ENCODE measurements at regions not wholly inside any gene's neighbourhood (a gene's known extent, or its start where the extent isn't known, plus 50 kb on each side); places are given as distances from the start of the nearest gene placed in this dataset.

DNA sequence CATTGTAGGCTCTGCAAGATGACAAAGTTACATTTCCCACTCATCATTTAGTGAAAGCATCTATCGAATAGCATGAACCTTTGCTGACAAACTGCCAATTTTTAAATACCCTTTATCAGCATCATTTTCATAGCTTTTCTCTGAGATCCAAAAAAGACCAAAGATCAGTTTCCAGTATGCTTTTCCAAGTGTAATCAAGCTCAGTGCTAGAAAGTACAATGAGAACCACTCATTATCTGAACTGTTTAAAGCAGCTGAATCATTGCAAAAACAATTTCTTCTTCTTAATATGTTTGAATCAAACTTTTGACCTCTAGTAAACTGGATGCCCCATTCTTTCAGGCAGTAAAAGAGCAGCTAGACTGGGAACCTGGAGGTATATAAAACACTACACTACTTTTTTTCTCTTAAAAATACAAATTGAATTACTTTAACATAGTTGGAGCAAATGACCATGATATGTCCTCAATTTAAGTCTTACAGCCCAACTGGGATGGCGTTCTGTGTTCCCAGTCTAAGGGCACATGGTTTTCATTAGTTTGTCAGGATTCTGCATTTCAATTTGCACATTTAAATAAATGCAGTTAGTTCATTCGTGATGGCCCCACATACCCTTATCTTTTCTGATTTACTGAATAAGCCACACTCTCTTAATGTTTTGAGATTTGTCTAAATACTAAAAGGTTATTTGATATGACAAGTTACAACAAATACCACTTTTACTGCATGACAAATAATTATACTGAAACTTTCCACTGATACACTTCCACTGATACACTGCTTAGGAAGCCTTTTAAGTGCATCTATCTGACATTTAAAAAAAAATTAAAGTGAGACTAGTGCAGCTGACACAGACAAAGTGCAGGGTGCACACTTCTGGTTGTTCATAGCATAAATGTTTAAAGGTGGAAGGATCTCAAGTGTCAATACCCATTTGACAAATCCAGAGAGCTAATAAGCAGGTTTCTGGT lies 146.0 kb upstream of the FRMD4B start:
- no peaks in the 10 kb centered on the region for H3K36me3 ChIP-seq (replicated peaks; ENCODE audit: insufficient read depth, low read depth)
- WGBS (ENCODE audit: low lambda C conversion rate, missing lambda C conversion rate): 42% methylated on average over 3 of the region's 3 CpGs

DNA sequence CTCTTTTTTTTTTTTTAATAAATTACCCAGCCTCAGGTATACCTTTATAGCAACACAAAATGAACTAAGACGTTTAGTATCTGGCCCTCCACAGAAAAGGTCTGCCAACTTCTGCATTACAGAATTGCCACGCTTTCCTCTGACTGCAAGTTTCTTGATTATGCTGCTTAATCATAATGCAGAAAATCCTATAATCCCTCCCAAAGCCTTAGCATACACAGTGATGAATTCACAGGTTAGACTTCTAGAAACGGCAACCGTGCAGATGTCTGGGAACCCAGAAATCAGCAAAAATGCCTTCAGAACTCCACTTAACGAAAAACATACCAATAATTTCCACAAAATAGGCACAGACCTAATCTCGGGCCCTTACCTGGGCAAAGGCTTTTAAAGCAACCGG lies 144.7 kb upstream of the FRMD4B start:
- TF ChIP-seq EZH2 (IDR thresholded peaks at IDR 0.05; ENCODE audit: borderline replicate concordance) (no peak), EZH2phosphoT487 (IDR thresholded peaks at IDR 0.05; ENCODE audit: low read depth, severe bottlenecking, unreplicated experiment) (no peak)
- TF ChIP-seq, protein P1, sequence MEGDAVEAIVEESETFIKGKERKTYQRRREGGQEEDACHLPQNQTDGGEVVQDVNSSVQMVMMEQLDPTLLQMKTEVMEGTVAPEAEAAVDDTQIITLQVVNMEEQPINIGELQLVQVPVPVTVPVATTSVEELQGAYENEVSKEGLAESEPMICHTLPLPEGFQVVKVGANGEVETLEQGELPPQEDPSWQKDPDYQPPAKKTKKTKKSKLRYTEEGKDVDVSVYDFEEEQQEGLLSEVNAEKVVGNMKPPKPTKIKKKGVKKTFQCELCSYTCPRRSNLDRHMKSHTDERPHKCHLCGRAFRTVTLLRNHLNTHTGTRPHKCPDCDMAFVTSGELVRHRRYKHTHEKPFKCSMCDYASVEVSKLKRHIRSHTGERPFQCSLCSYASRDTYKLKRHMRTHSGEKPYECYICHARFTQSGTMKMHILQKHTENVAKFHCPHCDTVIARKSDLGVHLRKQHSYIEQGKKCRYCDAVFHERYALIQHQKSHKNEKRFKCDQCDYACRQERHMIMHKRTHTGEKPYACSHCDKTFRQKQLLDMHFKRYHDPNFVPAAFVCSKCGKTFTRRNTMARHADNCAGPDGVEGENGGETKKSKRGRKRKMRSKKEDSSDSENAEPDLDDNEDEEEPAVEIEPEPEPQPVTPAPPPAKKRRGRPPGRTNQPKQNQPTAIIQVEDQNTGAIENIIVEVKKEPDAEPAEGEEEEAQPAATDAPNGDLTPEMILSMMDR (IDR thresholded peaks at IDR 0.05; ENCODE audit: poor library complexity): no peak
- no peak for DNase-seq (ENCODE audit: low spot score)
- no peaks in the 10 kb centered on the region for H3K79me2 ChIP-seq
- H3K4me2 ChIP-seq: no peak overlapping the region
- H3K9me2 ChIP-seq (replicated peaks; ENCODE audit: insufficient read depth): no peaks in the 10 kb centered on the region
- no peak overlapping the region for H3K27ac ChIP-seq
- no peaks in the 10 kb centered on the region for H3K36me3 ChIP-seq (replicated peaks; ENCODE audit: insufficient read depth, low read depth)
- H2AFZ ChIP-seq: no peak overlapping the region
- no peaks in the 10 kb centered on the region for H3K9me3 ChIP-seq (ENCODE audit: low read depth)
- H3K4me3 ChIP-seq: no peak overlapping the region
- no peaks in the 10 kb centered on the region for H4K20me1 ChIP-seq (ENCODE audit: insufficient read depth, poor library complexity, severe bottlenecking)
- peaks cover 7% of the 10 kb centered on the region for H3K4me1 ChIP-seq (ENCODE audit: insufficient read depth)
- H3K27me3 ChIP-seq: no peaks in the 10 kb centered on the region
- 73% methylated on average over 7 of the region's 7 CpGs for WGBS (ENCODE audit: low lambda C conversion rate, missing lambda C conversion rate)

More for the DNA sequence above, 146.0 kb upstream of the FRMD4B start:
- Histone ChIP-seq H3K4me3 (no peak overlapping the region), H2AFZ (no peak overlapping the region), H3K27ac (no peak overlapping the region), H3K4me2 (peak overlapping the region; percentile 32), H3K27me3 (peaks cover under 1% of the 10 kb centered on the region), H3K9me3 (ENCODE audit: low read depth) (no peaks in the 10 kb centered on the region), H3K9me2 (replicated peaks; ENCODE audit: insufficient read depth) (no peaks in the 10 kb centered on the region), H3K79me2 (no peaks in the 10 kb centered on the region), H4K20me1 (ENCODE audit: insufficient read depth, poor library complexity, severe bottlenecking) (no peaks in the 10 kb centered on the region), H3K4me1 (ENCODE audit: insufficient read depth) (peaks cover 7% of the 10 kb centered on the region)
- no peak for DNase-seq (ENCODE audit: low spot score)
- TF ChIP-seq, protein P1 (IDR thresholded peaks at IDR 0.05; ENCODE audit: poor library complexity): no peak
- no peak for TF ChIP-seq EZH2 (IDR thresholded peaks at IDR 0.05; ENCODE audit: borderline replicate concordance)
- TF ChIP-seq EZH2phosphoT487 (IDR thresholded peaks at IDR 0.05; ENCODE audit: low read depth, severe bottlenecking, unreplicated experiment): no peak

DNA sequence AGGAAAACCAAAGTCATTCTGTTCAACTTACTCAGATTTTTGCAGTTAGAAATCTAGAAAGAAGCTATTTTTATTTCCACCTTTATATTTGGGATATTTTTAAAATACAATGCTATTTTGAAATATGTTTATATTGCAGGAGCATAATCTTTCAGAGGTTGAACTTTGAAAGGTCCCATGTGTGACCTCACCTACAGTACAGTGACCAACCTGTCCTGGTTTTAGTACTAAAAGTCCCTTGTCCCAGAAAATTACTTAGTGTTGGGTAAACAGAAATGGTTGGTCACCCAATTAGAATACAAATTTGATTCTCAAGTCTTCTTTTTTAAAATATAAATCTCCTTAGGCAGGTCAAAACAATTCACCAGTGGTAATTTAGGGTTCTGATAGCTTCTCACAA lies 141.6 kb upstream of the FRMD4B start:
- no peaks in the 10 kb centered on the region for H3K36me3 ChIP-seq (replicated peaks; ENCODE audit: insufficient read depth, low read depth)
- no peak for DNase-seq (ENCODE audit: low spot score)
- H3K9me2 ChIP-seq (replicated peaks; ENCODE audit: insufficient read depth): no peaks in the 10 kb centered on the region
- no peak overlapping the region for H3K27ac ChIP-seq
- H4K20me1 ChIP-seq (ENCODE audit: insufficient read depth, poor library complexity, severe bottlenecking): no peaks in the 10 kb centered on the region
- H3K4me1 ChIP-seq (ENCODE audit: insufficient read depth): no peaks in the 10 kb centered on the region
- no peaks in the 10 kb centered on the region for H3K79me2 ChIP-seq
- no peak overlapping the region for H3K4me3 ChIP-seq
- TF ChIP-seq, protein P1 (IDR thresholded peaks at IDR 0.05; ENCODE audit: poor library complexity): no peak
- TF ChIP-seq EZH2 (IDR thresholded peaks at IDR 0.05; ENCODE audit: borderline replicate concordance): no peak
- no peak for TF ChIP-seq EZH2phosphoT487 (IDR thresholded peaks at IDR 0.05; ENCODE audit: low read depth, severe bottlenecking, unreplicated experiment)
- H3K9me3 ChIP-seq (ENCODE audit: low read depth): no peaks in the 10 kb centered on the region
- no peak overlapping the region for H3K4me2 ChIP-seq
- H3K27me3 ChIP-seq: no peaks in the 10 kb centered on the region
- H2AFZ ChIP-seq: no peak overlapping the region

All from hepatocyte (in vitro differentiated cells).